ENCODE measurements at regions not wholly inside any gene's neighbourhood (a gene's known extent, or its start where the extent isn't known, plus 50 kb on each side); places are given as distances from the start of the nearest gene placed in this dataset.

DNA sequence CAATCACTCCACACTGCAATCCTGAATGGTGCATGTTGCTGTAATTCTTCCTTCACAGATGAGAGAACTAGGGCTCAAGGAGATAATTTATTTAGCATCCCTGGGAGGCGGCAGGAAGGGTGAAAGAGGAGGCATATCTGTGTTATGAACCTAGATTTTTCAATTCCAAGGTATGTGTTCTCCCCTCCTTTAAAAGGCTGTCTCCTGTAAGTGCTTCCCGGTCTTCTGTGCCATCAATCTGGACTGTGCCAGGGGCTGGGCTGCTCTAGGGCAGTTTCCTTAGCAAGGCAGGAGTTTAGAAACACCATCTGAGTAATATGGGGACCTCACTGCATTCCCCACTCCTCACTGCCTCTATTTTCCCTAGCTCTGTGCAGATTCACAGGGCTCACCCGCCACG lies 185.0 kb downstream of the RFC3 start:
- DNase-seq (ENCODE audit: low spot score) = no peak

DNA sequence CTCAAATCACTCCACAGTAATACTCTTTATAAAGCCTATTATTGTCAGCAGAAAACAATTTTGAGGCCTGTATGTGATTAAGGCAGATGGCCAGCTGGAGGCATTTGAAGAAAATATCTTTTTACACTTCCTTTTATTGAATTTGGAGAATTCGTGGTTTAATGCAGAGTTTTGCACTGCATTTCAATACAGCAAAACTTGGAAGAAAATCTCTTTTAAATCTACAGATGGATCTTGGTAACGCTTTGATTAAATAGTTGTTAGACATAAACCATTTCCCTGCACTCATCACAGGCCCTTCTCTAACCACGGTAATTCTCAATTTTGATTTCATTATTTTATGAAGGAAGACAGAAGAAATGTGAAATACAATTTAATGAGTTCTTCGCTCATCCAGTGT lies 185.7 kb downstream of the RFC3 start:
- DNase-seq (ENCODE audit: low spot score) = no peak

DNA sequence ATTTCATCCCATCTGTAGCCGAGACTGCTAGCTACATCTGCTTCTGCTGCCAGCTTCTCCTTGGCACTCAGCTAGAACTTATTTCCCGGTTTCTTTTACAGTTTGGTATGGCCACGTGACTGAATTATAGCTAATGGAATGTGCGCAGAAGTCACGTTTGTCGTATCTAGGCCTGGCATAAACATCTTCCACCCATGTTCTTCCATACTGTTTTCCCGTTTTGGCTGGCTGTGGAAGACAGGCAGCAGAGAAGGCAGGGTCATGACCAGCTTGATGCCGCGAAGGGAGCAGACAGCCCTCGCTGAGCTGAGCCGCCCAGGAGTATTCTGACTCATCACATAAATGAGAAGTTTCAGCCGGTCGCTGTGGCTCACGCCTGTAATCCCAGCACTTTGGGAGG lies 186.7 kb downstream of the RFC3 start:
- DNase-seq (ENCODE audit: low spot score) = no peak

DNA sequence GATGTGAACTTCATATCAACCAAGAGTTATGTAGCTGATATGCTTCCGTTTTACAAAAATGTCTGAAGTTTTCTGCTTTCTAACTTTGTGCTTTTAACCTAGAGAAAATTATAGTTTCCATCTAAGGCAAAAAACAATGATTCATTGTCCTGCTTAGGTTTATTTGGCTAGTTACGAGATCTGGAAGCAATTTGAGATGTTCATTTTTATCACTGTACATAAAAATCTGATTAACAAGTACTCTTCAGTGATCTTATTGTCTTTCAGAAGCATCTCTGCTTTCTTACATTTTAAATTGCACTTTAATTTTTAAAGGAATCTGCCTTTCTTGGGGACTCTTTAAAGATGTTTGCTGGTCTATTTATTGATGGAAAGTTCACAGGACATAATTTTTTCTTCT lies 188.1 kb downstream of the RFC3 start:
- no peak for DNase-seq (ENCODE audit: low spot score)

DNA sequence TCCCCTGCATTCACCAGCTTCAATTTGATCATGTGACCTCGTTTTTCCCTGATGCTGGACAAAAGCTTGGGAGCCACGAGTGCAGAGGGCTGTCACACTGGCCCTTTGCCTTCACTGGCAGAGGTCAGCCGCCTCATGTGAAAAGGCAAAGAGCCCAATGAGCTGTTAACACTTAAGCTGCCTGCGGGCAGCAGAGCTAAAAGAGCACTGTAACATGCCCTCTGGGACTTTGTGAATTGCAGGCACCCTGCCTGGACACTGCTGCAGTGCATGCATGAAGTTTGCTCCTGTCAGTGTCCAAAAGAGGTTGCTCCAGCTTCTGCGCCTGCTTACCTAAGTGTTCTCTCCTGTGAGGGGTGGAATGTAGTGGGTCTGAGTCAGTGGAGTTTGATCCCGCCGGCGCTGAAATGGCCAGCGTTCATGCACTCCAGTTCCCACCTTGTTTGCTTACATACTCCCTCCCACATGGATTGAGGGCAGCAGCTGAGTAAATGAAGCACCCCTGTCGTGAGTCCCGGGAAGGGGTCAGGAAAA lies 193.7 kb downstream of the RFC3 start:
- DNase-seq (ENCODE audit: low spot score) = no peak

DNA sequence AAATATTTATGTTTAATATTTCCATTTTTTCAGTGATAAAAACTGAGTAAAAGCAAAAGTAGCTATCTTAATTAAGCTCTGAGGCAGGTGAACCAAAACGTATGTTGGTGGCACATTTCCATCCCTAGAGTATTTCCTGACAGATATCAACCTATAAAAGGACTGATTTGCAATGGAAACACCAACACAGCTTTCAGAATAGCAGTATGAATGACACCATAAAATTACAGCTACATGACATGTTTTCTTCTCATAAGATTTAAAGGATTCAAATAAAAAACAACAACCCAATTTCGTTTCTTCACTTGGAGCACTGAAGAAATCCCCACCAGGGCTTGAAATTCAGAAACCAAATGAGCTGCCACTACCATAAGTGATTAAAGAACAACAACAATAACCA lies 194.4 kb downstream of the RFC3 start:
- no peak for DNase-seq (ENCODE audit: low spot score)

DNA sequence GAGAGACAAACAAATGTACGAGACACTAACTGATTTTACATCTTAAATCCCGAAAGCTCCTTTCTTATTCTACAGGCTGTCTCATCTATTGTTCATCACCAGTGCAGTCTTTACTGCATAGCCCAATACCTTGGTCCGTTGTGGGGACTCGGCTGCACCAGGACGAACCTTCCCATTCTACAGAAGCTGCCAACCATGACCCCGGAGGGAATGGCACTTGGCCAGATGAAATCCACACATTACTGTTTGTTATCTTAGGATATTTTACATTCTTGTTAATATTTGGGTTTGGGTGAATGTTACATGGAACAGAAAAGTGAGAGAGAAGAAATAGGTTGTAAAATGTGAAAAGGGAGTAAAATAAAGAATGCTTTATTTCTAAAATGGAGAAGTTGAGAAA lies 195.1 kb downstream of the RFC3 start:
- no peak for DNase-seq (ENCODE audit: low spot score)

DNA sequence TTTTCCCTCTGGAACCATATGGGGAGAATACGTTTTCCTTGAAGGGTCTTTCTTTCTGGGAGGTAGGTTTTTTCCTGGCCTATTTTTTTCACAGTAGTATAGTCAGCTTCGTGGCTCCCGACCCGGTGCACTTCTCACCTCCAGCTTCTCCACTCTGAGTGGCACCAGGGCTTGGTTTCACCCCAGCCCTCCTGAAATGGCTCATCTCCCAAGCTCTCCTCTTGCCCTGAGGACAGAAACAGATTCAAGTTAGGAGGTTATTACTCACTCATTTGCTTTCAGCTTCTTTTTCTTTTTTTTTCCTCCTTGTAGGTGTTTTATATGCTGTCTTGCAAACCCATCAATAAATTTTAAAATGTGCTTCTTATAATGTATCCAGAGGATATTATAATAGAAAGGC lies 199.3 kb downstream of the RFC3 start:
- no peak for DNase-seq (ENCODE audit: low spot score)

DNA sequence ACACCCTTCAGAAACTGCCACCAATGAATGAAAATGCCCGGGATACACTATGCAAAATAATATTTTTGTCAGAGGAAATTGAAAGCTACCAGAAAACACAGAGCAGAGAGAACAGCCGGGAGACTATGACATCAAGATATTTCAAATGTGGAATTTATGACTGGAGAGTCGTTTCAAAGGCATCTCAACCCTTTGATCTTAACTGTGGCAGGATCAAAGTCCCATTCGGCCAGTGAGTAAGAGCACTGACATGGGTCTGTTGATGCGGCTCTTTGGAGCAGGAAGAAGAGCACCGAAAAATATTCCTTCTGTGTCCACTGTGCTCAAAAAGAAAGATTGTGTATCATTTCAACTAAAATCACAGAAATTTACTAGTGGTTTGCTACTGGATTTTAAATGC lies 201.9 kb downstream of the RFC3 start:
- DNase-seq (ENCODE audit: low spot score) = no peak

DNA sequence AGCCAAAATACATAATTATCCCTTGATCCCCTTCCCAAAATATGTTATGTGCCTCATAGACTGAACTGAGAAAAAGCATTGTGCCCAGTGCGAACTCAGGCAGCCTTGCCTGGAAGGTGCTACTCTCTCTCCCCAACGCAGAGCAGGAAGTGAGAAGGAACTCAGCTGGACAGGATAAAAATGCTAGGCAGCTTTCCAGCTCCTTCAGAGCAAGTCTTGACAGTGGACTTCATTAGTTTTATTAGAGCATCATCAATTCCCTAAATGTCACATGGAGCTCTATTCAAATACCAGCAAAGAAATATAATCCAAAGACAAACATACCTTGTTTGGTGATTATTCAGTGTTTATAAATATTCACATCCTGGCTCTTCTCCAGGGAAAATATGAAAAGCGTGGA lies 202.4 kb downstream of the RFC3 start:
- no peak for DNase-seq (ENCODE audit: low spot score)

DNA sequence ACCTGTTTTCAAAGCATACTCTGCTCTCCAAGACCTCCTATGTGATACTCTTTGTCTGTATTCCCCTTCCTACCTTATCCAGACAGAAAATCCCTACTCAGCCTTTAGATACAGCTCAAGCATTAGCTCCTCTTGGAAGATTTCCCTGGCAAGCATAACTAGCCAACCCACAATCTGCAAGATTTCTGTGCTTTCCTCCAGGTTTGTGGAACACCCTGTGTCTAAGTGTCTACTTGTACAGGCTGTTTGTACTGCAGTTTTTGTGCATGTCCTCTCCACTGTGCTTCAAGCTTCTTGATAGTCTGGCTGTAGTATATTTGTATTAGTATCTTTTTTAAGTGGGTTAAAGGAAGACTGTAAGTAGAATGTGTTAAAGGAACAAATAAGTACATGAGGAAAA lies 203.7 kb downstream of the RFC3 start:
- DNase-seq (ENCODE audit: low spot score) = no peak

DNA sequence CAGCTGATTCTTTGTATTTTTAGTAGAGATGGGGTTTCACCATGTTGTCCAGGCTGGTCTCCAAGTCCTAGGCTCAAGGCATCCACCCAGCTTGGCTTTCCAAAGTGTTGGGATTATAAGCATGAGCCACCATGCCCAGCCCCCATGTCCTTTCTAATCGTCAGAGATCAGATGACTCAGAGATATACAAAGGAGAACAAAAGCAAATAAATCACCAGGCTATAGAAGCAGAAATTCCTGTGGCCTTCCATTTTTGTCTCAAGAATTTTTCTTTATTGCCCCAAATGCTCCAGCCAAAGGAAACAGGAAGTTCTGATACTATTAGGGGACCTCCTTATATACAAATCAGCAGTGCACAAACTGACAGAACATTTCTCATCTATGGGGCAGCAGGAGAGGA lies 207.8 kb downstream of the RFC3 start:
- DNase-seq (ENCODE audit: low spot score) = no peak

DNA sequence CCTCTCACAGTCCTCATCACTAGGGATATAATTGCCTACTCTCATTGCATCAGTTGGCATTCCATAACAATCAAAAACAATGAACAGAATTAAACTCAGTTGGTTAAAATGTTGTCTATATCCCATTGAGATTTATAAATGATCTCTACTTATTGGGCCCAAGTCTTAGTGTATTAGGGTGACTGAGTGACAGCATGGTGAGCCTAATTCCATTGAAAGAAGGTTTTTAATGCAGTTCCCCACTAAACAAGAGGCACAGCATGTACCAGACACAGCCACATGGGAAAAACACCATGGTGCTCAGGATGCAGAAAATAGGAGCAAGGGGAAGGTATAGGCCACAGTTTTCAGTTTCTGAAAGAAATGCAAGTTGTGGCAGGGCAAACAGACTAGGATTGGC lies 208.4 kb downstream of the RFC3 start:
- DNase-seq (ENCODE audit: low spot score) = no peak

DNA sequence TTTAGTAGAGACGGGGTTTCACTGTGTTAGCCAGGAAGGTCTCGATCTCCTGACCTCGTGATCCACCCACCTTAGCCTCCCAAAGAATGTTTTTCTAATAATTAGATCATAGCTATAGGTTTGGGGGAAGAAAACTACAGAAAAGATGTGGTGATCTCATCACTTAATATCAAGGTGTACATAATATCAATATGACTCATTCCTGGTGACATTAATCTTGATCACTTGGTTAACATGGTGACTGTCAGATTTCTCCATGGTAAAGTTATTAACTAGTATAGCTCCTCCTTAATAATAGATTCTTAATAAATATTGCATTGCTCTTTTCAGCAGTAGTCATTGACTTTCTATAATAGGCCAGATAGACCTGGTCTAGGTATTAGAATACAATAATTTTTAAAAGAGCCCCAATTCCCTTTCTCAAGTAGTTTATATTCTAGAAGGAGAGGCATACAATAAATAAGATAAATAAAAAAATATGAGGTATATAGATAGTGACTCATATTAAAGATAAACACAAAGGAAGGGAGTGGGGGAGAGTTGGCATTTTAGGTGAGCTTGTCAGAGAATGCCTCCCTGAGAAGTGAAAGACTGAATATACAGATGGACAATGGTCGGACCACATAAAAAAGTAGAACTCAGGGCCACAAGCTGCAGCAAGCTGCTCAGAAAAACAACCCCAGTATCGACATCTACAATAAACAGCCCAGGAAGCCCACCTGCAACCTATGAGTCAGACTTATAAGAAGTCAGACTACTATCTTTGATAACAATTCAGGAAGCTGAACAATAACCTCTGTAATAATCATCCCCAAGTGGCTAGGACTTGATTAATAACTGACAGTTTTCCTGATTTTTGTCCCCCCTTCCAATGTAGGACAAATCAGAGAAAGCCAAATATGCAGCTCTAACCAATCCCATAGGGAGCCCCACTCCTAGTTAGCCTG lies 210.8 kb downstream of the RFC3 start:
- no peak for DNase-seq (ENCODE audit: low spot score)

DNA sequence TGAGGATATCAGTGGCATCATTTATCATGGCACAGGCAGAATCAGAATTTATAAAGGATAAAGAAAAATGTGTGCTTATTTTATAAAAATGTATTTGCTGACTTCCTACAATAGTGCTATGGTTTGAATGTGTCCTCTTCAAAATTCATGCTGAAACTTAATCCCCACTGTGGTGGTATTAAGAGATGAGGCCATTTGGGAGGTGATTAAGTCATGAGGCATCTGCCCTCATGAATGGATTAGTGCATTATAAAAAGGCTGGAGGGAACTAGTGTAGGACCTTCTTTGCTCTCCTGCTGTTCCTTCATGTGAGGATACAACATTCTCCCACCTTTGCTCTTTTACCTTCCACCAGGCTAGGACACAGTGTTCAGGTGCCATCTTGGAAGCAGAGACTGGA lies 212.8 kb downstream of the RFC3 start:
- DNase-seq (ENCODE audit: low spot score) = no peak

DNA sequence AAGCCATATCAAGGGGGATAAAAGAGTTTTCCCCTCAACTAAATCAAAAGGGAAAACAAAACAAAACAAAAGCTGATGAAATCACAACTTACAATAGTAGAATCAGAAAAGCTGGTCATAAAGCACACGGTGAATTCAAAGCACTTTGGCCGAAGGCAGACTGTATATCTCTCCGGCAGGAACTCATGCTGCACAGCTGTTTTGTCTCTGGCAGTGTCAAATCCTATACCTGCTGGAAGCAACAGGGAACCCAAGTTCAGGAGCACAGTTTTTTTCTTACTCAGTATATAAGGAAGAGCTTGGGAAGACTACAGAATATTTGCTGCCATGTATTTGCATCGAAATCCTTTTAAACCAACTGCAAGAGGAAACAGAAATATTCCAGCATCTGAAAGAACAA lies 213.7 kb downstream of the RFC3 start:
- DNase-seq (ENCODE audit: low spot score) = no peak

DNA sequence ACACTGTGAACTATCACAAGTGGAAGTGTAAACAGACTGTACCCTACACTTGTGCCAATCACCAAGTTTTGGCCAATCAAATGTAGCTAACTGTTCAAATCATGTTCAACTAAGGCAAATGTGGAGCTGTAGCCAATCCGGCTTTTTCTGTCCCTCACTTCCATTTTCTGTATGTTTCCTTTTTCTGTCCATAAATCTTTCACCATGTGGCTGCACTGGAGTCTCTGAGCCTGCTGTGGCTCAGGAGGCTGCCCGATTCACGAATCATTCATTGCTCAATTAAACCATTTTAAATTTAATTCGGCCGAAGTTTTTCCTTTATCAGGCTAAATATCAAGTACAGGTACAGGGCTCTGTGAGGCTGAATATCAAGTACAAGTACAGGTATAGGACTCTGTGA lies 216.5 kb downstream of the RFC3 start:
- no peak for DNase-seq (ENCODE audit: low spot score)

DNA sequence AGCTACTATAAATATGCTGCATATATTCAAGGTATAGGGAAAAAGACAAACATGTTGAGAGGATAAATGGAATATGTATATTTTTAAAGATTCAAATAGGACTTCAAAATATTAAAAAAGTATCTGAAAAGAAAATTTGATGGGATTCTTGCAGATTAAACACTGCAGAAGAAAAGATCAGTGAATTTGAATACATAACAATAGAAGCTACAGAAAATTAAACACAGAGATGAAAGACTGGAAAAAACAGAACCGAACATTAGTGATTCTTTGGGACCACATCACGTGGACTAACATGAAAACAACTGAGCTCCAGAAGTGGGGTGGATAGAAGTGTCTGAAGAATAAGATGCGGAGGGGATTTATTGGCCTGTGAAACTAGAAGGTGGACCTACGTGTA lies 217.2 kb downstream of the RFC3 start:
- no peak for DNase-seq (ENCODE audit: low spot score)

DNA sequence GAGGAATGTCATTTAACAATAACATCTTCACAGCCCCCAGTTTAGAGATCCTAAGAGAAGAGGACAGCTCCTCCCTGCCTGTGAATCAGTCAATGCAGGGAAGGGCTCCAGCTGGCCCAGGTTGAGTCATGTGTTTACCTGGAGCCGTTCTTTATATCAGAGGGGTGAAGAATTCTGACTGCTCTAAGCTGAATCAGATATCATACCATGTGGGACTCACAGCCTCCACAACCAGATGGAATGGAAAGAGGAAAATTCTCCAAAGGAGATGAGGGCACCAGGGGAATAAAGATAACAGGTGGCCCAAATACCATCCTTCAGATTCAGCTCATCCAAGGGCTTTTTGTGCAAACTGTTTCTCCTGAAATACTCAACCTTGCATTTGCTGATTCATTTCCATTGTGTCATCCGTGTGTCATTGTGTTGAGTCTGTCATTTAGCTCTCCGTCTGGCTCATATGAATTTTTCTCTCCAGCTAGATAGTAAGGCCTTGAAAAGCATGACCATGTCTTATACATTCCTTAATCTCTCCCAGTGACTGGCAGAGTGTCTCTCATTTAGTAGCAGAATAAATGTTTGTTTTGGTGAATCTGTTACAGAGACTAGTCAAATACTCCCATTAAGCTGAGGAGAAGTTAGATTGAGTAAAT lies 217.9 kb downstream of the RFC3 start:
- DNase-seq (ENCODE audit: low spot score) = no peak

DNA sequence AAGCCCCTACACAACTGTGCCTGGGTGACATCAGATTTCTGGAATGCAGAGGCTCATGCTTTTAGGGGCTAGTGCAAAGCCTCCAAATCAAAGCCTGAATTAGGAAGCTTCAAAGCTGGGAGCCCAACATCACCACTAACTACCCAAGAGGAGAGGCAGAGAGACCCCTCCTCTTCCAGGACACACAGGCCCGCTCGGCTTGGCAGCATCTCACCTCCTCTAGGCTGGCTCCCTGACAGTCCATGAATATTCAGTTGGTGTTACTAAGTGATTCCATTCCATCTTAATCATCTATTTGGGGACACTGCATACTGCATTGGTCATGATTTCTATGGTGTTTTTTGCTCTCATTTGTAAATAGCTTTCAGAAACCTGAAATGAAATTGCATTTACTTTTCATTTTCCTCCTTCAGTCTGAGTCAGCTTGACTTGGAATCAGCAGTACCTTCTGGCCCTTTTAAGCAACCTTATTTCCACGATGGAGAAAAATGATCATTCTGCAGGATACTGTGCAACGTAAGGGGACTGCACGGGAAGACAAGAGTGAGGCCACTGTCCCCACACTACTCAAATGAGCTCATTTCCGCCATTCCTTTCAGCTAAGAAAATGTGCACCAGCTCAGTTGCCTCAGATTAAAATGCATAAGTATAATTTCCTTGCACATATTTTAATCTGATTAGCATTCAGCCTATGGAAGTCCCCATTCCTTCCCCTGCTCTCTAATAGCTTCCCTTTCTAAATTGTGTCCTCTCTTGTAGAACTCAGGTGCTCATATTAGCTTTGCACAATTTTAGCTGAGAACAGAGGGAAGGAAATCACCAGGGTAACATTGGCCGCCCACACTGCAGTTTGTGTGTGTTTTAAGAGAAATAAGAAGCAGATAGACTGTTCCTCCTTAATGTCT lies 219.9 kb downstream of the RFC3 start:
- no peak for DNase-seq (ENCODE audit: low spot score)

DNA sequence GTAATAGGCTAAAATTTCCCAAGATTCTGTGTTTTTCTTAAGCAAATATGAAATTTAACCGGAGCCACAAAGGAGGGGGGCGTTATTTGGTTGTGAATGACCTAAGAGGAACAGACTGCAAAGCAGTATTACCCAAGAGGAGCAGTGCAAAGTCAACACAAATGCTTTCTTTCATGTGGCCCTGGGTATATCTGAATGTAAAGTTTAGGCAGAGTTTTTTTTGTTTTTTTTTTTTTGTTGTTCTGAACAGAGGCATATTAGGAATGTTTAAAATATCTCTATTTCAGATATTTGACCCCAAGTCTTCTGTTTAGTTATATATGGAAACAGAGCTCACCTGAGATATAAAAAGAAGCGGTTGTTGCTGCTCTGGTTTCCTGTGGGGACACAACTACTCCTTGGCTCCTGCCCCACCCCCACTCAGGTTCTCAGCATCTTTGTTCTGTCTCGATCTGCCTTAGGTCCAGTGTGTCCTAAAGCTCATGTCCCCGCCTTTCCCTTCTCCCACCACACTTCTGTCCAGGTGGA lies 220.7 kb downstream of the RFC3 start:
- no peak for DNase-seq (ENCODE audit: low spot score)

DNA sequence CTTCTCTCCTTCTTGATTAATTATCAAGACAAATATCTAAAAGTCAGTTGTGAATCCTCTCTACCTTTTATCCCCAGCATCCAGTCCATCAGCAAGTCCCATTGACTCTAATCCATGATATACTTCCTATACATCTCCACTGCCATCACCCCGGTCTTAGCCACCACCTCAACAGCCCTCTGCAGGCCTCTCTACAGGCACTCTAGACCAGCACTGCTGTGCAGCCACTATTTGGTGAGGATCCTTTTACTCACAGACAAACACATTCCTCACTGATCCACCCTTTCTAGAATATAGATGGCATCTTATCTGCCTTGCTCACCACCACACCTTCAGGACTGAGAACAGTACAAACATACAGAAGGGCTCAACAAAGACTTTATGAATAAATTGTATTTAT lies 221.7 kb downstream of the RFC3 start:
- no peak for DNase-seq (ENCODE audit: low spot score)

All from CD4-positive, alpha-beta T cell treated with Interleukin-6 at 100 ng/mL for 8 hours (primary cell).